ENCODE measurements at regions not wholly inside any gene's neighbourhood (a gene's known extent, or its start where the extent isn't known, plus 50 kb on each side); places are given as distances from the start of the nearest gene placed in this dataset.
"Not testable (repeated sequence)": the region's sequence is repeated elsewhere in the genome, so short reads cannot be mapped to it uniquely, and the experiment has no call there.

DNA sequence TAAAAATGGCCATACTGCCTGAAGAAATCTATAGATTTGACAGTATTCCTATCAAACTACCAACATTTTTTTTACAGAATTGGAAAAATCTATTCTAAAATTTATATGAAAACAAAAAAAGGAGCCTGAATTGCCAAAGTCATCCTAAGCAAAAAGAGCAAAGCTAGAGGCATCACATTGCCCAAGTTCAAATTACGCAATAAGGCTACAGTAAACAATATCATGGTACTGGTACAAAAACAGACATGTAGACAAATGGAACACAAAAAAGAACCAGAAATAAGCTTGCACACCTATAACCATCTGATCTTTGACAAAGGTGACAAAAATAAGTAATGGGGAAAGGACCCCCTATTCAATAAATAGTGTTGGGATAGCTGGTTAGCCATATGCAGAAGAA, 50.2 kb upstream of the THSD7B start:
- no peak for DNase-seq (ENCODE audit: low spot score)

DNA sequence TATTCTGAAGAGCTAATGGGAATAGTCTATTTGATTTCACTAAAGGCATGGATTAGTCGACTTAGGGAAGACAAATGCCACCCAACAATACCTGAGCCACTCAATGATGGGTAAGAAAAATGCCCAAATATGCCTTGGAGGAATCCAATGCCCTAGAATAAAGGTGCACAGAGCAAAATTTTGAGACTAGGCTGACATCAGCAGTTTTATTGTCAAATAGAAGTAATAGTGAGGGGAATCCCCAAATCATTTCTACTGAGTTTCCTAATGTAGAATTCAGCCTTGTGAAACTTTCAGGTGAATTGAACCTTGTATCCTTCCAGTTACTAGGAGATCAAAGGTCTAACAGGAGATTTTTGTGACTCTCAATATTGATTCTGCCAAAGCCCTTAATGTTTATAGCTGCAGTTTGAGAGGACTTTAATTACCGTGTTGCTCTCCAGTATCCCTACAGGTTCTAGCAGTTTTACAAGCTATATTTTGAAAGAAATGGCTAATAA, 50.8 kb upstream of the THSD7B start:
- no peak for DNase-seq (ENCODE audit: low spot score)

DNA sequence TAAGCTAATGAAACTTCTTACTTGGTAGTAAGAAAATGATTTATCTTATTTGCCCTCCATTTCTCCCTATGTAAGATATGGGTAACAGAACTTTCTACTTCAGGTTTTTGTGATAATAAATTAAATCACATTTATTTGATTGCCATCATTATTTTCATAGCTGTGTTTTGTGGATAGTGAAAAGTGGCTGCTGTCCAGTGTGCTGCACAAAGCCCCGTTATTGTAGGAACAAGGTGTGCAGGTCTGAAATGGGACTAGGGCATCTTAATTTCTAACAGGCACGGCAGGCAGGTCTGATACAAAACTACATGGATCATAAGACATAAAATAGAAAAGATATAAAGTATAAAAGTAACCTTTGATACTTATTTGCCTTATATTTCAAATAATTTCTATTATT, 51.6 kb upstream of the THSD7B start:
- no peak for DNase-seq (ENCODE audit: low spot score)

DNA sequence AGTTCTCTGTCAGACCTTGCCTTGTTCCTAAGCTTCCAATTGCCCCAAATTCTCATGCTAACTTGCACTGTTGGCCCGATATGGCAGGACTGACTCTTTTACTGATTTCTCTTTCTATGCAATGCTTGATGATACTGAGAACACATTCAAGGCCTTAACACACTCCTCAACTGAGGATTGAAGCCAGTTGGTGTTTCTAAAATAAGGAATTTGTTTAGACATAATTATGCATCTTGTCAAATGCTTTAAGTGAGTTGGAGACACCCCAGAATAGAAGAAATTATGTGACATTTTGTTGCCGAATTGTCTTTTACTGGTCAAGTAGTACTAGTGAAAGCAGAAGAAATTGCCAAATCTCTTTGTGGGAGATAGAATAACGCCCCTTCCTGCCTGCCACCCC, 60.0 kb upstream of the THSD7B start:
- no peak for DNase-seq (ENCODE audit: low spot score)

DNA sequence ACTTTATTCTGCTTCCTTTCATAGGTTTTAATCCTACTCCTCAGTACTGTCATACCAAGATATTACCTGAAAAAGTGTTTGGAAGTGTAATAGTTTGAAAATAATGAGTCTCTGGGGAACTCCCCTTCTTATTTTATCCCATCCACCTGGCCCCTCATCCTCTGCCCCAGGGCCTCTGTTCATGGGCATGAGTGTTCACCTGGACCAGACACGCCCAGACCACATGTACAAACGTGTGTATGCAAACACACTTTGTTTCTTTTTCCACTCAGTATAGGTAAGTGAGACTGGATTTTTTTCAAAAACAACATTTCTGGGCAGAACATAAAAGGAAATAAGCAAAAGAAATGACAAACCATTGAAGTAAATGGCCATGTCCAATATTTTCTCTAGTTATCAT, 62.1 kb upstream of the THSD7B start:
- no peak for DNase-seq (ENCODE audit: low spot score)

DNA sequence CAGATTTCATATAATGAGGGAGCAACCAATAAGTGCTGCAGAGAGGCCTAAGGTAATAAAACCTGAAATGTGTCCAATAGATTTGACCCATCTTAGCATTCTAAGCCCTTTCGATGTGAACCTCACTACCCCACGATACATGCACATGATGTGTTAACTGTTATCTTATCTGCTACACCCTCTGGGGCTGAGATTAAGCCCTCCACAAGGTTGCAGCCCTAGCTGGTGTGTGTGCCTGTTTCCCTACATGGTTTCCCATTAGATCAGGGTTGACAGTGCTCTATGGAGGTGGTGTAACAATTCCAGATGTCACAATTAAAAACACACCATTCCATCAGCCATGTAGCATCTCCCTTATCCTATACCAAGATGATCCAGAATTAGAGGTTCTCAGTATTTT, 68.9 kb upstream of the THSD7B start:
- no peak for DNase-seq (ENCODE audit: low spot score)

DNA sequence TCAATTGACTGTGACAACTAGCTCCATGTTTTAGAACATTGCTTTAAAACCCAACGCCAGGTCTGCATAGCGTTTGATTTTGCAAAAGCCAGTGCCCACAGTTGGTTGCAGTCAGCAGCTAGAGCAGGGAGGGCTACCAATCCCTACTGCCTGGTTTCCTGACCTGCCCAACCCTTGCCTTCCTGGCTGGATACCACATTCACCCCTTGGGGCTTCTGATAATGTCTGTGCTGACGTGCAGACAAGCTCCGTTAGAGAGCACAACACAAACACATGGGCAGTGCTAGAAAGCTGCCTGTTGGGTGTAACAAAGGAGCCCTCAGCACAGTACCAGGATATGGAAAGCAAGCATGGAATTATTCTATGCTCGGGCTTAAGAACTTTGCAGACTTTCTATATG, 71.4 kb upstream of the THSD7B start:
- no peak for DNase-seq (ENCODE audit: low spot score)

DNA sequence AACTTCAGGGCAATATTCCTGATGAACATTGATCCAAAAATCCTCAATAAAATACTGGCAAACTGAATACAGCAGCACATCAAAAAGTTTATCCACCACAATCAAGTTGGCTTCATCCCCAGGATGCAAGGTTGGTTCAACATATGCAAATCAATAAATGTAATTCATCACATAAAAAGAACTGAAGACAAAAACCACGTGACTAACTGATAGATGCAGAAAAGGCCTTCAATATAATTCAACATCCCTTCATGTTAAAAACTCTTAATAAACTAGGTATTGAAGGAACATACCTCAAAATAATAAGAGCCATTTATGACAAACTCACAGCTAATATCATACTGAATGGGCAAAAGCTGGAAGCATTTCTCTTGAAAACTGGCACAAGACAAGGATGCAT, 85.3 kb upstream of the THSD7B start:
- DNase-seq (ENCODE audit: low spot score) = not testable (repeated sequence)

DNA sequence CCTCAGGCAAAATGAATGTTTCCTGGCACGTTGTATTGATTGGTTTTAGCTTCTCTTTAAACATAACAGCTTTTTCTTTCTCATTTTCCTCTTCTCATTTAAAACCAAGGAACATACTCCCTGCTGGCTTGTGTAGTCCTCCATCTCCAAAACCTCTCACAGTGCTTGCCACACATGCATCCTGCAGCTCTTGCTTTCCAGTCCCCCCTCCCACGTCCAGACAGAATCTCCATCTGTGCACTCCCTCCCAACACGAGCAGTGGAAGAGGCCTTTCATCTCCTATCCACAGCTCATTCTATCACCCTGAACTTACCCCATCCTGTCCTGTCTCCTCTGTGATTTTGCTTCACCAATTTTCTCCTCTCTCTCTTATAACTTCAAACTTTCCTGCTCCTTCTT, 99.6 kb upstream of the THSD7B start:
- no peak for DNase-seq (ENCODE audit: low spot score)

DNA sequence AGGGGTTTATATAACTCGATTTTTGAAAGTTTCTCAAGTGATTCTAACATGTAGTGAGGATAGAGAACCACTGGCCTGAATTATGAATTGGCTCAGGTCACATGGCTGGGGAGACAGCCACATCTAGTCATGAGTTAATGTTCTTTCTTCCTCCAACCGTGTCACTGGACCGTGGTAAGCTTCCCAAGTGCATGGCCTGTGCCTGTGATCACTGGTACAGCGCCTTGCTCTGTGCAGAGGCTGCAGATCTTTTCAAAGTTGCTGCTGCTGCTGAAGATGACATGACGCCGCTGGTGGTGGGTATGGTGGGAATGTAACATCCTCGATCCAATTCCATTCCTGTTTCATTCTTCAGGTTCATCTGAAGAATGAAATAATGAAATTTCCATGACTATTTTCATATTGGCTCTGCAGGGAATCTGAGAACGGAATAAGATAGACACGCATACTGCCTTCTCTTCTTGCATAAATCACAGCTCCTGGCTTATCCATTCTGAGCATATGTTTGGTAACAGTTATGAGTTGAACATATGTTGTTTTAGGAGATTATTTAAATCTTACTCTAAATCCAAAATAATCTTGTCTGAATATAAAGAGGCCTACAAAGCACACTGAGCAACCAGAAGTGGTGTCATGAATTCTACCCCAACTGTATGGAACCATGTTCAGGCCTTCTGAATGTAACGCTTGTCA, 100.5 kb upstream of the THSD7B start:
- DNase-seq (ENCODE audit: low spot score) = no peak

DNA sequence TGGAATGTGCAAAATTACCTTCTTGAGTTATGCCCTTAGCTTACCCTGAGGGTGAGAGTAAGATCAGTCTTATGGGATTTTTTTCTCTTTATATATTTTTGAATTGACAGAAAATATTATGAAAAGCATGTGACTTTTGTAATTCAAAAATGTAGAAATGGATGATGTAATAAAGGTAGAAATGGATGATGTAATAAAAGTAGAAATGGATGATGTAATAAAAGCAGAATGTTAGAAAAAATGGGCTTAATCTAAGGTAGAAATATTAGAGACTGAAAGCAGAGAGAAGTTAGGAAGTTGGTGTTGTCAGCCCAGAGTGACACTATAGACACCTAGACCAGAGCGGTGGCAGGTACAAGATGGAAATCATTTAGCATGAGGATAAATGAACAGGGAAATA, 107.1 kb upstream of the THSD7B start:
- no peak for DNase-seq (ENCODE audit: low spot score)

DNA sequence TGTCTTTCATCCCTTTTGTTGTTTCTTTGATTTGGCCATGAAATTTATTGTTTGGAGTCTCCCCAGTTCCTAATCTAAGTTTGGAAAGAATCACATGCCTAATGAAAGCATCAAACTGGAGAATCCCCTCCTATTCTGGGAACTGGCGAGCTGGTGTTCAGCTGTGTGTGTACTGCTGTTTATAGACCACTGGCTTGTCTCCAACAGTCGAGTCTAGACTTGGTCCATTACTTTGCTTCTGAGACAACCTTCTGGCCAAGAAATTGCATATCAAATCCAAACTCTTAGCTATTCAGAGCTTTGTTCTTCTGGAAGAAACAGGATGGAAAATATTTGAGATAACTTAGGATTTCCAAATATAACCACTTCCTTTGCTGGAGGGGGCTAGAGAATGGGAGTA, 111.5 kb upstream of the THSD7B start:
- DNase-seq (ENCODE audit: low spot score) = no peak

DNA sequence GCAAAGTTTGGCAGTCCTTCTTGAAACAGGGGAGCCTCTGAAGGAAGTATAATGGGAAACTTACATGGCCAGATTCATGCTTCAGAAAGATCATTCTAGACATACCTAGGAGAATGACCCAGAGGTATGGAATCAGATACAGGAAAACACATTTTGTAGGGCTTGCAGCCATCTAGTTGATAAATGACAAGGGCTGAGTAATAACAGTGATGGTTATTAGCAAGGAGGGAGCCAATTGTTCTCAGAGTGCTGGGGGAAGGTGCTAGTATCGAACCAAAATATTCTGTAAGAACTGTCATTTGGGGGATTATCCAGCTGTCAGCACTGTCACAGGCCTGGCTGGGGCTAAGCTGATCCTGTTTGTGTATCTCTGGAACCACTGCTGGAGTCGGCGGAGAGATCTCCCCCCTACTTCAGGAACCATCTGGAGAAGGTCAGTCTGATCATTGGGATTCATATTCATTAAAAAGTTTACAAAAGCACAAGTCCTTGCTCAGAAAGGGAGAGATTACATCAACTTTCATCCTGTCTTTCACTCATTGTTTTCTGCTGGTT, 113.8 kb upstream of the THSD7B start:
- DNase-seq (ENCODE audit: low spot score) = no peak

DNA sequence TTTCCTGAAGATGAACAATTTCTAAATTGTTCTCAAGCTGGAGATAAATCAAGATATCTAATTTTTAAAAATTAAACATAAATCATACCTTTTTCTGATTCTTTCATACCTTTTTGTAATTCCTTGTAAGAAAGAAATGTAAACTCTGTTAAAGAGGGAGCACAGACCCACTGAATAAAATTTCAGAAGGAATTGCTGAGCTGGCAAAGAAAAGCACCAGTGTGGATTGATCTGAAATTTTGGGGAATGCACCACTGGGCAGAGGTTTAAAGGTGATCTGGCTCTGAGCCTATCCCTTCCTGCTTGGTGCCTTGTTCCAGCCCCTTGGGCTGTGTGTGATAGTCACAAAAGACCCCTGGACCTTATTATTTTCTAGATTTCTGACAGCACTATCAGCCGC, 118.3 kb upstream of the THSD7B start:
- no peak for DNase-seq (ENCODE audit: low spot score)

DNA sequence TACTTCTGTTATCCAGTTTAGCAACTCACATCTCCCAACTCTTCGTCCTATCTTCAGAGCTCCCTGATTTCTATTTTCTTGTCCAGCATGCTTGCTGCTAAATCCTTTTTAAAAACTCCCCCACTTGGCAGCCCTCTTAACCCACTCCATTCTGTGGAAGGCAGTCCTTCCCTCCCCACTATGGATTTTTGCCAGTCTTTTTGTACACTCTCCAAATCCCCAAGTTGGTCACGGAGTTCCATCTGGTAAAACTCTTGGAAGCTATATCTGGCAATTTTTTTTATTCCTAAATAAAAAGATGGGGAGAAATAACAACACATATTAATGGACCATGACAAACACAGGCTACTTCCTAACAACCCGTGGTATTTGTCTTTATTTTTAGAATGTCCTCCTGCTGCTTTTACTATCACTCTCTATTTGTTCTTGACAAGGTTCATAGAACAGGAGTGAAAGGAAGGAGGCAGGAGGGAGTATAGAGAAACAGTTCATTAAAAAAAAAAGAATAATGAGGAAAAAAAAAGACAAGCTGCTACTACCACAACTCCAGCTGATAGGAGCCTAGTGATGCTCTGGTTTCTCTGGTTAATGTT, 120.0 kb upstream of the THSD7B start:
- no peak for DNase-seq (ENCODE audit: low spot score)

DNA sequence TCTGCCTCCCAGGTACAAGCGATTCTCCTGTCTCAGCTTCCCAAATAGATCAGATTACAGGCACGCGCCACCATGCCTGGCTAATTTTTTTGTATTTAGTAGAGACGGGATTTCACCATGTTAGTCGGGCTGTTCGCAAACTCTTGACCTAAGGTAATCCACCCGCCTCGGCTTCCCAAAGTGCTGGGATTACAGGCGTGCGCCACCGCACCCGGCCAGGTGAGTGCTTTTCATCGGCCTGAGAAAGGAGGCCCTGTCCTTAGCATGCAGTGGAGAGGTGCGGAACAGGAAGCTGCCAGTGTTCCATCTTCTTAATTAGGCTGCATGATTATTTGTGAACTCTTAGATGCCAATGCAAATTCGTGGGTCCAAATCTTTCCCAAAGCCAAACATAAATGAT, 125.7 kb upstream of the THSD7B start:
- DNase-seq (ENCODE audit: low spot score) = no peak

DNA sequence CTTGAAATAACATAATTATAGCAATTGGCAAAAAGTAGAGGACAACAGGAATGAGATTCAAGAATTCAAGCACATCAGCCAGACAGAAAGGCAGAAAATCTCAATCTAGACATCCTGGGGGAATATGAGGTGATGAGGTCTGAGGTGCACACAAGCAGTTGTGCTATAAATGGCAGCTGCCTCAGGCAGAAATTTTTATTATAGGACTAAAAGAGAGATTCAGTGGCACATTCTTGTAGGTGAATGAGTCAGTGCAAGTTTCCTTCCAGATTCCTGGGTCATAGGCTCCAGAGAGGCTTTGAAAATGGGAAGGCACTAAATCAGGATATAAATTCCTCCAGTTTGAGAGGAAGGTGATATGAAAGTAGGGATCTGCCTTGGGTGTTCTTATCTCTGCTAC, 127.2 kb upstream of the THSD7B start:
- DNase-seq (ENCODE audit: low spot score) = no peak

DNA sequence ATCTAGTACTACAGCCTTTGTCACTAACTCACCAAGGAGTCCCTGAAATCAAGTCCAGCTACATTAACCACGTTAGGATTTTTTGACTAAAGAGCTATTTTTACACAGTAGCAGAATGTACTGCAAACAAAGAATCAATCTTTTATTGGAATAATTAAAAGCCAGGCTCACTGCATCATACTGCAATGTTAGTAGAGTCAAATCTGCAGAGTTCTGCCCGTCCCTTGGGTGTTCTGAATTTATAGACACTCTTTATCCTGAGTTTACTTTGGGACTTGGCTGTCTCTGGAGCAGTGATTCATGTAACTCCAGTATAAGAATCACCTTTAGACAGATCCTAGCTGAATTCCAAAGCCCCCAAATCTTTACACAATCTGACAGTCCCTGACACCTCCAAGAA, 127.9 kb upstream of the THSD7B start:
- DNase-seq (ENCODE audit: low spot score) = no peak

DNA sequence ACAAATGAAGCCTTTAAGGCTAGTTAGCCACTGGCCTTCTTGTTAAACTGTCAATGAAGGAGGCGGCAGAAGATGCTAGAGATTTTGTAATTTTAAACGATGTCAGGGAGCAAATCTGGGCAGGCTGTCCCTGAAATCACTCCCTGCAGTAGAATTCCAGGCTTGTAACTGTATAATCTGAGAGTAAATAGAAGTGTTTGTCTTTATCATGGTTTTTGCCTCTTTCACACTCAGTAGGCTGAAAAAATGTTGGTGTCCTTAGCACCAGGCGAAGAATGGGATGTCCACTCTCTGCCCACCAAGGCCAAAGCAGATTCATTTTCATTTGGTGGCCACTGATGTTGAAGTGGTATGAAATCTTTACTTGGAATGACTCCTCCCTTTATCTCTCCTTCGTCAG, 136.9 kb upstream of the THSD7B start:
- no peak for DNase-seq (ENCODE audit: low spot score)

DNA sequence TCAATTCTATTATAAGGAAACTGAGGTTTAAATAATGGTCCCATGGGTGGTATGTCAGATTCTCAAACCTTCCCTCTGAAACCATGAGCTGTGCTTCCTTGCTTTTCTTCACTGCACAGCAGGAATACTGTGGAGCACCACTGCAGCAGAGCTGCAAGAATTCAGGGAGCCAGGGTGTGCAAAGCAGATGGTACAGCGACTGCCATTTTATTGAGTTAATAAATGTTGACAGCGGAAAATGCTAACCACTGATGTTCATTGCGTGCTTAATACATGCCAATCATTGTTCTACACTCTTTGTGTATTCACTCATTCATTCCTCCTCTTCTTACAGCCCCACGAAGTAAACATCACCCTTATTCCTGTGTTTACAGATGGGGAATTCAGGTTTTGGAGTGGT, 152.2 kb upstream of the THSD7B start:
- DNase-seq (ENCODE audit: low spot score) = no peak

DNA sequence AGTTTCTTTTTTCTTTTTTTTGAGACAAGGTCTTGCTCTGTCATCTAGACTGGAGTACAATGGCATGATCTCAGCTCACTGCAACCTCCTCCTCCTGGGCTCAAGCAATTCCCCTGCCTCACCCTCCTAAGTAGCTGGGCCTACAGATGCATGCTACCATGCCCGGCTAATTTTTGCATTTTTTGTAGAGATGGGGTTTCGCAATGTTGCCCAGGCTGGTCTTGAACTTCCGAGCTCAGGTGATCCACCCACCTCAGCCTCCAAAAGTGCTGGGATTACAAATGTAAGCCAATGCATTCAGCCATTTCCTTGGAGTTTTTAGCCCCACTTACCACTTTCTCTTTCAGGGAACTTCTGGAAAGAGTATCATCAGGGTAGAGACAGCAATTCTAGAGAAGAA, 153.3 kb upstream of the THSD7B start:
- no peak for DNase-seq (ENCODE audit: low spot score)

DNA sequence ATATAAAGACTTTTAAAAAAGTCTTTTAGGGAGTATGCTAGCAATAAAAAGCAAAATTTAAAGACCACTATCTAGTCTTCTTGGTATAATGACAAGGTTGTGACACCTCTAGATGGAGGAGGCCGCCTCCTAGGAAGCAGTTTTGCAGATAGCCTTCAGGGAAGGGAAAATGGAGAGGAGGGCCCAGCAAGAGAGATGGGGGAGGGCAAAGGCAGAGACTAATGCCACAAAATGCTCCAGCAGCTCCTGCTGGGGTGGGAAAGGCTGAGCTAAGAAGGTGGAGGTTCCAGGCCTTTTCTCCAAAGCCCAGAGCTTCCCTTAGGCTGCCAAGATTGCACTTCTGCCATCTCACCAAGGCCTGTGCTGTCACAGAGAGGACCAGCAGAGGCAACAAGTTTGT, 153.9 kb upstream of the THSD7B start:
- no peak for DNase-seq (ENCODE audit: low spot score)

DNA sequence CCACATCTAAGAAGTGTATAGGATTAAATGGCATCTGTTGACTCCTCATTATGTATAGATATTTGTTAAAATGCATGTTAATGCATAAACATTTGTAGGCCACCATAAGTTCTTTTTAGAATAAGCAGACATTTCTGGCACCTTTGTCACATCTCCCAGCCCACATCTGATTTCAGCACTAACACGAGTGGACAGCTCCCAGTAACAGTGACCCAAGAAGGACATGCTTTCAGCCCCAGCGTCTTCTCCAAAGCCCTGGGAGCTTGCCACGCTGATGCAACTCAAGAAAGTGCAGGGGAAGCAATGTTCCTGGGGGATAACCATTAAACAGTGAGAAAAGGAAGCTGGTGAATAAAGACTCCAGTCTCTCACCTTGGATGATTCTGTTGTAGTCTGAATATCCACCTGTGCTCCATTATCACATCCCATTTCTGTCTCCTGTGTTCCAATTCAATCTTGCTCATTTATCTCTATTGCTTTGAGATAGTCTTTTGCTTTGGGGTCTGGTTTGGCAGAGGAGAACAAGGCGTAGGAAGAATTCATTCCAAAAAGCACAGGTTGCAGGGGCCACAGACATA, 182.6 kb upstream of the THSD7B start:
- DNase-seq (ENCODE audit: low spot score) = no peak

Data from SK-N-DZ (cell line).